Stimulated activated CD4-positive, alpha-beta T cell treated with anti-CD3 and anti-CD28 coated beads, Interleukin-4, amount 100 ng/mL, for 1 hour (primary cell): ENCODE measurements at regions not wholly inside any gene's neighbourhood (a gene's known extent, or its start where the extent isn't known, plus 50 kb on each side); places are given as distances from the start of the nearest gene placed in this dataset.
"Not testable (repeated sequence)": the region's sequence is repeated elsewhere in the genome, so short reads cannot be mapped to it uniquely, and the experiment has no call there.

Experiments
- DNase-seq: peaks from one replicate; pipeline ENCODE4 v3.0.0-alpha.2; 2020

DNA sequence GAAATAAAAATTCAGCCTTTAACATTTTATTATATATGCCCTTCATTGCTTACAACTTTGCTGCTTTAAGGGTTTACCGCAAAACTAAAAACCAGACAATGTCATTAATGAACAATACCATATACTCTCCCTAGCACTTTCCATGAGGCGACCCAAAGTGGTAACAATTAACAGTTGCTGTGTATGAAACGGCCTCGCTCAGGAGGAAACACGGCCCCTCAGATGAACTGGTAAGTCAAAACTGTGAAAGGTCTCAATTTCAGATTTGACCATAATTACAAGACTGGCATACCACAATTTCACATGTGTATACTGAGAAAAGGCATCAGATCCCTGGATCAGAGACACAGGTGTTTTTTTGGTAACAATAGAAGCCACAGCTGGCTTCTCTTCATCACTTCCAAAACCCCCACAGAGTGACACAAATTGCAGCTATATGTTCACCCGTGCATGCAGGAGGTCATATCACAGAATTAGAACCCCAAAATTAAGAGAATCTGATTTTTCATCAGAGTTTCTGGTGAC is 611.9 kb upstream of the ADAMTS5 start:
- DNase-seq = no peak

DNA sequence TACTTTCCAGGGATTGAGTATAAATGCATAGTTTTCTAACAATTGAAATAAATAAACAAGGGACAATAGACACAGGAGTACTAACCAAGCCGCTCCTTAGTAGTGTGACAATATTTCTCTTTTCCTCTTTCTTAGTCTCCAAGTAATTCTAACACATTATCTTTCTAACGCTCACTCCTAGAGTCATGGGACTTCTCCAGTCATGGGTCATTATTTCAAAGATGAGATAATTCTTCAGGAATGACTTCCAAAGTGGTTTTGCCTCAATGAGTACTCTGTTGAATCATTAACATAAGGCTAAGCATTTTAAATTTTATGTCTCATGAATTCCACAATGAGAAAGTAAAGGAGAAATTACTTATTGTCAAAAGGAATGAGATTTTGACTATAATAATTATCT is 605.8 kb upstream of the ADAMTS5 start:
- DNase-seq = no peak

DNA sequence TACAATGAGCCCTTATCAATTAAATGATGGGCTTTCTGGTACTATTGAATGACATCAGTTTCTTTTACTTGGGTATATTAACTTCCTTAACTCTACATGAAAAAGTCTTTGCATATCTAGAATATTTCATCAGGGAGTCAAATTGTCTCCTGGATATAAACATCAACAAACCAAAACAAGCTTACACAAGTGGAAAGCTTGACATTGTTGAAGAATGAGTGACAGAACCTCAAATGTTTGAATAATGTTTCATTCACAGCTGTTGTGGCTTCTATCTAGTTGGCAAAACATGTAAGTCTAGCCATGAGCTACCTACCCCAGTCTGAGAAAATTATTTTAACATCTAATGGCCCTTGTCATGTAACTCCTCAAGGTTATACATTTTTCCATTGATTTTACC is 604.8 kb upstream of the ADAMTS5 start:
- no peak for DNase-seq

DNA sequence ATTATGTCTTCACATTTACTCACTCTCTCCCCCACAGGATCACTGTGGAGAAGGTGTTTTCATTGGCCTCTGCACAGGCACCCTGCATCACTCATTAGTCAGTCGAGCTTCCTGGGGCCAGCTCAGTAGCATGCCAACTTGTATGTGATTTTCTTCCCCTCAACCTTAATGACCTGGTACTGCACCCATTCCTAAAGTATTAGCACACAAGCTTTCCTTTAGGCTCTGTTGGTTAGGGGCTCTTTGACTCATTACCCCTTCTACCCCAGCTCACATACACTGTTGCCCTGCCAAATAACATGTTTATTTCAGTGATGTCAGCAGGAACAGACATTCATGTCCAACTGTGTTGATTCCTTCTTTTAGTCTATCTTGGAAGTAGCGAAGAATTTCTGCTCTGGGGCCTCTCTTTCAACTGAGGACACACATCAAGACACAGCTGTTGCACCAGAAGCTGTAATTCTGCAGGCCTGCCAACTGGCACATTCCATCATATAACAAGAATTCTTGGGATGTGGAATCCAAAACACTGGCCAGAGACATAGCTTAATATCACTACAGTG is 603.5 kb upstream of the ADAMTS5 start:
- no peak for DNase-seq

DNA sequence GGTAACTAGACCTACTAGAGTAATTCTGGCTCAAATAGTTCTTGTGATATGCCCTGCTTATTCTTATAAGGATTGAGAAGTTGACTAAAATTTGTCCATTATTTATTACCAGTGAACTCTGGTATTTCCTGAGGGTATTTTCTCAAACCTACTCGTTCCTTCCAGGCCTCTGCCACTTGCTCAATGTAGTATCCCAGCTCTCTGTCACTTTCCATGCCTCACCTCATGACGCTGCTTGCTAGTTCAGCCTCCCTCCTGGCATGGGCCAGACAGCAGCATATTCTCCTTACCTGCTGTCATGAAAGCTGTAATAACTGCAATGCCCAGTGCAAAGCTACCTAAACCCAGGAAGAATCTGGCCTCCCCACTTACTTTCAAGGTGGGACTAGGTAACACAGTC is 602.9 kb upstream of the ADAMTS5 start:
- DNase-seq = no peak

DNA sequence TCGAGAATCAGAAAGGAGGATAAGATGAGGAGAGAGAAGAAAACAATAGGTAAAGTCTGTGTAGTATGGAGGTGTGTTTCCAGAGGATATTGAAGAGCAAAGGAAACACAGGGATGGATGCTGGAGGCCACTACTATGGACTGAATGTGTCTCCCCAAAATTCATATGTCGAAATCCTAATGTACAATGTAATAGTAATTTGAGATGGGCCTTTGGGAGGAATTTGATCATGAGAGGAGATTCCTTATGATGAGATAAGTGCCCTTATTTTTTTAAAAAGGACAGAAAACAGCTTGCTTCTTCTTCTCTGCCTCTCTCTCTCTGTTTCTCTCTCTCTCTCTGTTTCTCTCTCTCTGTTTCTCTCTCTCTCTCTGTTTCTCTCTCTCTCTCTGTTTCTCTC is 602.2 kb upstream of the ADAMTS5 start:
- DNase-seq = no peak

DNA sequence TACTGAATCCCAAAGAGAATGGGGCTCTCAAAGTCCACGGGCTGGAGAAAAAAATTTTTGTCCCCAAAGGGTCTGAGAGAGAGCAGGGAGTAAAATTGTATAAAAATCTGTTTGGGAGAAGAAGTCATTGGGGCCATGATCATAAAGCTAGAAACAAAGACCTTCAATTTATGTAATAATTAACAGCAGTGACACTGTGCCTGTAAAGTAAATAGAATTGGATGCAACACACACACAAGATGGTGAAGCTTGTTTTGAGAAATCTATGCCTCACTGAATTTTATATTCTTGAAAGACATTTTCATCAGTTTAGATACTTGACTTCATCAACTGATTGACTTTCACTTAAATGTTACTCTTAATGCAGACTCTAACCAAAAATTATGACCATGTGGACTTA is 600.5 kb upstream of the ADAMTS5 start:
- no peak for DNase-seq

DNA sequence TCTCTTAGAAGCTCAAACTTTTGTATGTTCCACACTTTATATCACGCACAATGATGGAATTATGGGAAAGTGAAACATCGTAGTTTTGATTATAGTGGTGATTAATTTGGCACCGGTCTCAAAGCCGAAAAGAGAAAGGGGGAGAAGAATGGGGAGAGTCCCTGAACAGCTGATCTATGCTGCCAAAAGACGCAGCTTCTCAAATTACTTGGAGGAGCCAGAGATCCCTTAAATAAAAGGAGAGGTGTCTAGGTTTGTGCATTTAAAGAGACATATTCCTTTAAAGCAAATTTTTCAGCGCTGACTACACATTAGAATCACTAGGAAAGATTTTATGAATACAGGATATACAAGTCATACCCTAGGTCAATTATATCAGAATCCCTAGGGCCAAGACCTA is 599.6 kb upstream of the ADAMTS5 start:
- DNase-seq = no peak

DNA sequence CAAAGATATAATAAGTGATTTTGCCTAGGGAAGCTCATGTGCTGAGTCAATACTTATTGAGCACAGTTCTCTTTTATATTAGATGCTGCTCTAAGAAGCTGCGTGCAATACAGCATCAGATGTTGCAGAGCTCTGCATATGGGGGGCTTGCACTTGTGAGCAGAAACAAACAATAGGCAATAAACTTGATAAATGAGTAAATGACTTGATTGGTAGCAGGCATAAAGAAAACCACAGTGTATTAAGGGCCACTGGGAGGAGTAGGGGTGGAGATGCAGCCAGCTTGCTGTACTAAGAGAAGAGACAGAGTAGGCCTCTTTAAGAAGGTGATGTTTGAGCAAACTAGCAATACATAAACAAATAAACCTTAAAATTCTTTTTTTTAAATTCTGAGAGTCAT is 598.5 kb upstream of the ADAMTS5 start:
- no peak for DNase-seq

DNA sequence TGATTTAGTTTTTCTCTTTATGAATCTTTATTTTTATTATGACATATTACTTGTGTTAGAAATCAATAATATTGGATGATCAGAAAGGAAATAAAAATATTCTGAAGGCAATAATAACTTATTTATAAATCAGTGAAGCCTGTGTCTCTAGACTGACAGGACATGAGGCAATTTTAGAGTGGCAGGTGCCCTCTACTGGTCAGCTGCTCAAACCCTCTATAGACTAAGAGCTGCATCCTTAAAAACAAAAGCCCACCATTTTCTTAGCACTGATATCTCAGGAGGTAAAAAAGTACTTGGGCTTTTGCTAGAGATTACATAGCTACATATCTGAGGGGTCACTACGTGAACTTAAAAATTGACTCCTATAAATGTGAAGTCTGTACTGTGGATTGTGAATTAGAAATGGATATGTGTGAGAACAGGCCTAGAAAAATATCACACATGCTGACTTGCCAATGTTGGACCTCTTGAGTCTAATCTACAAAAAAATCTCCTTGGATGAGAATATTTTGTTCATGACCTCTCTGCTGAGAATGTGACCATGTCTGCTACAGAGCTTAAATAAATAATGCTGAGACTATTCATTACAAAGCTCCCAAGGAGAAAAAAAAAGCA is 597.9 kb upstream of the ADAMTS5 start:
- no peak for DNase-seq

DNA sequence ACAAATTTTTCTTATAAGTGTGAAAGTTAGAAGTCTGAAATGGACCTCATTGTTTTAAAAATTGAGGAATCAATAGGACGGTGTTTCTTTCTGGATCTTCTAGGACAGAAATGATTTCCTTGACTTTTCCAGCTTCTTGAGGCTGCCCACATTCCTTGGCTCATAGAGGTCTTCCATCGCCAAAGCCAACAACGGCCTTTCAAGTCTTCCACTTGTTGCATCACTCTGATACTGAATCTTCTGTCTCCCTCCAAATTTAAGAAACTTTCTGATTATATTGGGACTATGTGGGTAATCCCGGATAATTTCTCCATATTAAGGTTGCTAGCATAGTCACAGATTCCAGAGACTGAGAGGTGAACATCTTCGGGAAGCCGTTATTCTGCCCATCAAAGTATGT is 595.4 kb upstream of the ADAMTS5 start:
- no peak for DNase-seq

DNA sequence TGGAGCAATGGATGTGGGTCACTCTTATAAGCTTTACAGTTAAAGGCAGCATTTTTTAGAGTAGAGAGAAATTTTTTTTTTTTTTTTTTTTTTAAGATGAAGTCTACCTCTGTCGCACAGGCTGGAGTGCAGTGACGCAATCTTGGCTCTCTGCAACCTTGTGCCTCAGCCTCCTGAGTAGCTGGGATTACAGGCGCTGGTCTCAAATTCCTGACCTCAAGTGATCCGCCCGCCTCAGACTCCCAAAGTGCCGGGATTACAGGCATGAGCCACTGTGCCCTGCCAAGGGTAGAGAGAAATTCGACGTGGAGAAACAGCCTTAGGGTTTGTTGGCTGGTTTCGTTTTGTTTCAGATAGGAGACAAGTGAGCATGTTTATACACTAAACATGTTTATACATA is 594.2 kb upstream of the ADAMTS5 start:
- no peak for DNase-seq

DNA sequence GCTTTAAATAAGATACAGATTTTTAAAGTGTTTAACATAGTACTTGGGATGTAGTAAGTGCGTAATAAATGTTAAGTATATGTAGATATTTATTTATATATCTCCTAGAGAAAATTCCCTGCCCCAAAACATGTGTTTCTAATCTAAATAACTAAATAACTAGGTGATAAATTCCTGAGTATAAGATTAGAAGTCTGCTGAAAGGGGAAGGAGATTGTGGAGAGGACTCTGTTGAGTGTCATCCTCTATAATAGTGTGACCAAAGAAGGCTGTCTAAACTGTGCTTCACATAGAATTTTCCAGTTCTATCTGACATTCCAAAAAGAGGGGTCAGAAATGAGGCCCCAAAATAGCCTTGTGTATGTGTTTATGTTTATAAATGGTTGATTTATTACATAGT is 590.5 kb upstream of the ADAMTS5 start:
- DNase-seq = no peak

DNA sequence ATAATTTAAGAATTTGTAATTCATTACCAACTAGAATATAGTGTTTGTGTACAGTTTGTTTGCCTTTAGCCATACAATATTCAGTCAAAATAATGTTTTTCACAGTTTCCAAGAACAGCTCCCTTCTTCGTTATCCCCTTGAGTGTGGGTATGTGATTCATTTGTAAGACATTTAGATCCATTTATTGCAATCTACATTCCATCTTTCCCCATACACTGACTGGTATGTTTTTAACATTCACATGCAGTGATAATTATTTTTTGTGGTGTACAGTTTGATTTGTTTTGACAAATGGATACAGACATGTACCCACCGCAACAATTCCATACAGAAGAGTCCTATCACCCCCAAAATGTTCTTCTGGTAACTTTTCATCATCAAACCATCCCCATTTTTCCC is 589.1 kb upstream of the ADAMTS5 start:
- no peak for DNase-seq

DNA sequence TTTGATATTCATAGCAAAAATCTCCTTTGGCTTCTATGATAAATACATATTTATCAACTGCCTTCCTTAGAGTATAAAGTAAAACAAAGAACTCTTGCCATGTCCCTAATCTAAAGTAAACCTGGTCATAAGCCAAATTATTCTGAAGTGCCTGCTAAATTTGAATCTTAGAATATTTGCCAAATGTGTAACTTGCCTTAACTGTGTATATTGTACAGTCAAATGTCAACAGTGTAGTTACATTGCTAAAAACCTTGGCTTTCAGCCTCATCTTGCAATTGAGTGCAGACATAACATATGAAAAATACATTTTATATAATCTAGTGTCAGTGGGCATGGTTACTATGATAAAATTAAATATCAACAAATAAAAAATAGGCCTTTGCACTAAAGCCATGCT is 583.4 kb upstream of the ADAMTS5 start:
- no peak for DNase-seq

DNA sequence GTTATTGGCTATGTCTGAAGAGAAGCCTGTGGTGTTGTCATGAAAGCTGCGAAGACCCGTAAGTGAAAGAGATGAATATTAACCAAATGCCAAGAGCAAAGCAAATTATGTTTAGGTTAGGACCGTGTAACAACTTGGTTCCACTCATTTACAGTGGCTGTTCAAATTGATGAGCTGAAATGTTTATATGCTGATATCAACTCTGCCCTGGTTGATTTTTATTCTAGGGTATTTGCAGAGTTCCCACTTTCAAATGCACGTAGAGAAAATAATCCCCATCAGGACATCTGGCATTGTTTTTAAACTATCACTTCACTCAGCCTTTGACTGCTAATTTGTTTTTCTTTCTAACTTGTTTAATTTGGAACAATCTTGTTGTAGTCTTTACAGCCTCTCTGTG is 581.6 kb upstream of the ADAMTS5 start:
- no peak for DNase-seq

DNA sequence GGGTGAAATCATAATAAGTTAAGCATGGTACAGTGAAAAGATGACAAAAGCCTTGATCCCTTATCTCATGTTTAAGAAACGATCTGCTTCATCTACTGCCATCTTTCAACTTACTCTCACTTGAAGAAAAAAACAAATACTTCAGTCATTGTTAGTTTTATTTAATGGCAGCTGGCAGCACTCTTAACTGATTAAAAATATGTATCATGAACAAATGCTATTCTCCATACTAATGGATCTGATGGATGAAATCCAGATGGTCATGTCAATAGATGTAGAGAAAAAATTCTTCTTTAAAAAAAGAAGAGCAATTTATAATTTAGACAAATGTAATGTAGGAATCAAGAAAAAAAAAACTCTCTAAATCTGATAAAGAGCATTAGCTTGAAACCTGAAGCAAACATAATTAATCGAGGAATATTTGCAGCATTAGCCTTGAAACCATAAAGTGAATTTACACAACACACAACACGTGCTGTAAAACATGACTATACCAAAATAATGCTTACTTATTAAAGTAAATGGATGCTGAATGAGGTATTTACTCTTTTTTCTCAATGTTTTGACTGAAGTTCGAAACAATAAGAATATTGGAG is 579.0 kb upstream of the ADAMTS5 start:
- DNase-seq = no peak

DNA sequence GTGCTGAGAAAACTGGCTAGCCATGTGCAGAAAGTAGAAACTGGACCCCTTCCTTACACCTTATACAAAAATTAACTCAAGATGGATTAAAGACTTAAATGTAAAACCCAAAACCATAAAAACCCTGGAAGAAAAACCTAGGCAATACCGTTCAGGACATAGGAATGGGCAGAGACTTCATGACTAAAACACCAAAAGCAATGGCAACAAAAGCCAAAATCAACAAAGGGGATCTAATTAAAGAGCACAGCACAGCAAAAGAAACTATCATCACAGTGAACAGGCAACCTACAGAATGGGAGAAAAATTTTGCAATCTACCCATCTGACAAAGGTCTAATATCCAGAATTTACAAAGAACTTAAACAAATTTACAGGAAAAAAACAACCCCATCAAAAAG is 575.2 kb upstream of the ADAMTS5 start:
- not testable (repeated sequence) for DNase-seq

DNA sequence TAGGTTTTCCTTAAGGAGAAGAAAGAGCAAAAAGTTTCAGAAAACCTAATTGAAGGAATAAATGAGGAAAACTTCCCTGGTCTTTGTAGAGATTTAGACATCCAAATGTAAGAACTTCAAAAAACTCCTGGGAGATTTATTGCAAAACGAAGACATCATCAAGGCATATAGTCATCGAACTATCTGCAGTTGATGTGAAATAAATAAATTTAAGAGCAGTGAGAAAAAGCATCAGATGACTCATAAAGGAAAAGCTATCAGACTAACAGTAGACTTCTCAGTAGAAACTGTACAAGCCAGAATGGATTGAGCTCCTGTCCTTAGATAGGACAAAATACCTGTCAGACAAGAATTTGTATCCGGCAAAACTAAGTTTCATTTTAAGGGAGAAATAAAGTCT is 569.4 kb upstream of the ADAMTS5 start:
- no peak for DNase-seq

DNA sequence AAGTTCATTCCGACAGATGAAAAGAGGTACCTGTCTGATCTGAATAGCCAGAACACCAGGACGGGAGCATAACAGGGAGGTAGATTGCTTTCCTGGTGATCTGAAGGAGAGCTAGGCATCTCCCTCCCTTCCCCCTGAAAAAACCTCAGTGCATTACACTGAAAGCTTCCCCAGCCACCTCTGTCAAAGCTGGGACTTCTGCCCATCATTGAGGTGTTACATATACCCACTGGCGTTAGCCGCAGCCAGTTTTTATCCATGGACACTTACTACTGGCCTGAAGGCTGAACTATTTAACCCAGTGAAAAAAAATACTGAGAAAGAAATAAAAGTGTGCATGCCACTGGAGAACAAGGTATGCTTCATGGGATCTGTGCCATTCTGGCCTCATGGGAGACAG is 568.3 kb upstream of the ADAMTS5 start:
- DNase-seq = no peak

DNA sequence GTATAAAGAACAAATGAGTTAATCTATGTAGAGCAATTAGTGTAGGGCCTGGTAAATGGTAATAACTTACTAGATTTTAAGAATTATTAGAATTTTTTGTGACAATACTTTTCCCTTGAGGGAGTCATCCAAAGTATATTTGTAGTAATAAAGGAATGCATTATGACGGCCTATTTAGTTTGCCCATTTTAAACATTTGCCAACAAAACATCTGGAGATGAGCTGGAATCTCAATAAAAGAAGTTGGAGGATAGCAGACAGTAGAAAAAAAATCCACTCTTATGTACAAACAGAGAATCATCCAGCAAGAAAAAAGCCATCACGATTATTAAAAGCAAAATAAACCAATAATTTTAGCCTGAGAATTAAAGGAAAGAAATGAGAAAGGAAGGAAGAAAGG is 567.3 kb upstream of the ADAMTS5 start:
- no peak for DNase-seq

DNA sequence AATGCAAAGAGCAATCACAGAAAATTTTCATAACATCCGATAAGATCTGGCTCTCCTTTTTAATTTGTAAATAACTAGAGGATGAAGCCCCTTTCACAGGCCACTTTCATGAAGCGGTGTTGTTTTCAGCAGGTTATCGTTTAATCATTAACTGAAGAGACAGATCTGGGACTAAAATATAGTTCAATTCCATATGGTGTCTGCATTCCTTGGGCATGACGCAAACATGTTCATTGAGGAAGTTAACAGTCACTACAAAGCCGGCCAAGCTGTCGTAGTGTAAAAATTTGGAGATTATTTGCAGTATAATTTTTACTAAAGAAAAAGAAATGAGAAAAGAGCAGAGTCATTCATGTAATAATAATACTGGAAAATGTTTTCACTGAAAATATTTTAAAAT is 565.2 kb upstream of the ADAMTS5 start:
- DNase-seq = no peak

DNA sequence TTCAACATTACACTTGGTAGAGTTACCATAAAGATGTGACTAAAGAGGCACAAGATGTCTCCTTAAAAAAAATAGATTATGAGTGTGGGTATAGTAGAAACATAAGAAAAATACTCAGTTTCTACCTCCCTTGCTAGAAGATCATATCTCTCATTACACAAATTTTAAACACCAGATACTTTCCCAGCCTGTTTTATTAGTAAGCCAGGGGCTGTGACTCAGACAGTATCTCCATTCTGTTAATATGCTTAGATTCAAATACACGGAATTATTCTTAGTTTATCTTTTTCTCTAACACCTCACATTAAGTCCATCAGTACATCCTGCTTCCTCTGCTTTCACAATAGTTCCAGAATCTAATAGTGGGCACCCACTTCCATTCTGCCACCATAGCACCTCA is 561.8 kb upstream of the ADAMTS5 start:
- DNase-seq = no peak

DNA sequence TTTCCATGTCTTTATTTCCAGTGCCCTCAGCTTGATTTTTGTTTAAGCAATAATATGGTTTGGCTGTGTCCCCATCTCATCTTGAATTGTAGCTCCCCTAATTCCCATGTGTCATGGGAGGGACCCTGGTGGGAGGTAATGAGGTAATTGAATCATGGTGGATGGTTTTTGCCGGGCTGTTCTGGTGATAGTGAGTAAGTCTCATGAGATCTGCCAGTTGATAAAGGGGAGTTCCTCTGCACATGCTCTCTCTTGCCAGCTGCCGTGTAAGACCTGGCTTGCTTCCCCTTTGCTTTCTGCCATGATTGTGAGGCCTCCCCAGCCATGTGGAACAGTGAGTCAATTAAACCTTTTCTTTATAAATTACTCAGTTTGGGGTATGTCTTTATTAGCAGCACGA is 559.6 kb upstream of the ADAMTS5 start:
- DNase-seq = no peak

DNA sequence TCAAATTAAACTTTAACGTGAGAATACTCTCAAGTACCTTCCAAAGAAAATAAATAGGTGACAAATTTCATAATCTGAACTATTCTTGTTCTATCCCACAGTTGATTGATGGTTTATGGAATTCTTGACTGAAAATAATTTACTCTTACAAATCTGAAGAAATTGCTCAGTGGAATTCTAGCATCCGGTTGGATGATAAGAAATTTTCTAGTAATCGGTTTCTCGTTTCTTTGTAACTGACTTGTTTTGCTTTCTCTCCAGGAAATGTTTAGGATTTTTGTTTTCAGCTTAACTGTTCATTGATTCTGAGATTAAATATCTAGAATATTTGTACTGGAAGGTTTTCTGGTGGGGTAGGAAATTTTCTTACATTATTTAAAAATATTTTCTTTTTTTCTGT is 558.9 kb upstream of the ADAMTS5 start:
- no peak for DNase-seq
